H9 (cell line): ENCODE measurements at regions not wholly inside any gene's neighbourhood (a gene's known extent, or its start where the extent isn't known, plus 50 kb on each side); places are given as distances from the start of the nearest gene placed in this dataset.

Source experiments
- DNase-seq: peaks from one replicate; pipeline ENCODE4 v3.0.0-alpha.2; 2017
- H2AFZ ChIP-seq: one replicate; pipeline ENCODE4 v1.6.1; 2013; ENCODE audit warnings: mild to moderate bottlenecking, low read length, control low read depth, moderate library complexity
- H2AK5ac ChIP-seq: 2 replicates; pipeline ENCODE4 v1.6.1; 2013; ENCODE audit warnings: low read length, control low read depth, mixed read lengths; ENCODE audit not compliant: insufficient read length
- H2BK120ac ChIP-seq: one replicate; pipeline ENCODE4 v1.6.1; 2013; ENCODE audit warnings: low read depth, mild to moderate bottlenecking, low read length, control low read depth, inconsistent platforms; ENCODE audit not compliant: poor library complexity, severe bottlenecking
- H2BK12ac ChIP-seq: 2 replicates; pipeline ENCODE4 v1.6.1; 2013; ENCODE audit warnings: low read length, control low read depth, mixed read lengths, low read depth; ENCODE audit not compliant: insufficient read length
- H2BK15ac ChIP-seq: 2 replicates; pipeline ENCODE4 v1.6.1; 2013; ENCODE audit warnings: low read depth, low read length, control low read depth
- H2BK20ac ChIP-seq: one replicate; pipeline ENCODE4 v1.6.1; 2013; ENCODE audit warnings: low read depth, mild to moderate bottlenecking, low read length, control low read depth, inconsistent platforms; ENCODE audit not compliant: poor library complexity, severe bottlenecking
- H2BK5ac ChIP-seq: 2 replicates; pipeline ENCODE4 v1.6.1; 2013; ENCODE audit warnings: low read length, control low read depth, mixed read lengths; ENCODE audit not compliant: insufficient read length
- H3K14ac ChIP-seq: 2 replicates; pipeline ENCODE4 v1.6.1; 2013; ENCODE audit warnings: low read length, control low read depth; ENCODE audit not compliant: insufficient read depth
- H3K18ac ChIP-seq: 2 replicates; pipeline ENCODE4 v1.6.1; 2013; ENCODE audit warnings: low read depth, mild to moderate bottlenecking, mixed read lengths, low read length, control low read depth; ENCODE audit not compliant: insufficient read length
- H3K23ac ChIP-seq: 2 replicates; pipeline ENCODE4 v1.6.1; 2013; ENCODE audit warnings: low read length, control low read depth, mixed read lengths, low read depth; ENCODE audit not compliant: insufficient read length
- H3K23me2 ChIP-seq: 2 replicates; pipeline ENCODE4 v1.6.1; 2013; ENCODE audit warnings: low read depth, mild to moderate bottlenecking, mixed read lengths, low read length, control low read depth; ENCODE audit not compliant: insufficient read length, poor library complexity, severe bottlenecking
- H3K27ac ChIP-seq: 2 replicates; pipeline ENCODE4 v1.5.1; 2013; ENCODE audit warnings: low read length, control low read depth, mixed read lengths, low read depth; ENCODE audit not compliant: insufficient read length
- H3K27me3 ChIP-seq: 2 replicates; pipeline ENCODE4 v1.6.1; 2013; ENCODE audit warnings: low read length, control low read depth, inconsistent platforms; ENCODE audit not compliant: insufficient read depth
- H3K4ac ChIP-seq: 2 replicates; pipeline ENCODE4 v1.6.1; 2013; ENCODE audit warnings: low read depth, mild to moderate bottlenecking, control low read depth, inconsistent platforms, low read length, moderate library complexity
- H3K4me1 ChIP-seq: 2 replicates; pipeline ENCODE4 v1.6.1; 2013; ENCODE audit warnings: low read length, control low read depth, inconsistent platforms; ENCODE audit not compliant: insufficient read depth
- H3K4me2 ChIP-seq: 2 replicates; pipeline ENCODE4 v1.6.1; 2013; ENCODE audit warnings: low read length, control low read depth, mixed read lengths; ENCODE audit not compliant: insufficient read length, insufficient read depth
- H3K56ac ChIP-seq: 2 replicates; pipeline ENCODE4 v1.6.1; 2013; ENCODE audit warnings: low read depth, mild to moderate bottlenecking, mixed read lengths, low read length, control low read depth; ENCODE audit not compliant: insufficient read length
- H3K79me1 ChIP-seq: 2 replicates; pipeline ENCODE4 v1.6.1; 2013; ENCODE audit warnings: low read depth, mild to moderate bottlenecking, moderate library complexity, low read length, control low read depth, inconsistent platforms; ENCODE audit not compliant: insufficient read depth, poor library complexity, severe bottlenecking
- H3K79me2 ChIP-seq: 2 replicates; pipeline ENCODE4 v1.6.1; 2013; ENCODE audit warnings: low read length, control low read depth, inconsistent platforms; ENCODE audit not compliant: insufficient read depth
- H3K9ac ChIP-seq: 2 replicates; pipeline ENCODE4 v1.6.1; 2013; ENCODE audit warnings: low read length, control low read depth, mixed read lengths; ENCODE audit not compliant: insufficient read length; ENCODE audit errors: extremely low read depth
- H3K9me3 ChIP-seq: one replicate; pipeline ENCODE4 v1.6.1; 2013; ENCODE audit warnings: low read depth, low read length, inconsistent platforms; ENCODE audit not compliant: control insufficient read depth
- H3T11ph ChIP-seq: one replicate; pipeline ENCODE4 v1.6.1; 2013; ENCODE audit warnings: mild to moderate bottlenecking, low read length, control low read depth, inconsistent platforms
- H4K20me1 ChIP-seq: one replicate; pipeline ENCODE4 v1.6.1; 2013; ENCODE audit not compliant: control insufficient read depth, insufficient read length, insufficient read depth
- H4K5ac ChIP-seq: 2 replicates; pipeline ENCODE4 v1.6.1; 2013; ENCODE audit warnings: low read depth, mild to moderate bottlenecking, mixed read lengths, low read length, control low read depth; ENCODE audit not compliant: insufficient read length
- H4K8ac ChIP-seq: replicated peaks from 2 replicates; pipeline ENCODE4 v1.6.1; 2013; ENCODE audit warnings: low read length, control low read depth, mixed read lengths, low read depth; ENCODE audit not compliant: insufficient read length
- H4K91ac ChIP-seq: 2 replicates; pipeline ENCODE4 v1.6.1; 2013; ENCODE audit warnings: low read depth, mild to moderate bottlenecking, moderate library complexity, mixed read lengths, low read length, control low read depth; ENCODE audit not compliant: insufficient read length
- H3K27ac Mint-ChIP-seq, 3 experiments: 2 replicates in 2 of 3; 3 replicates in 1 of 3; pipeline ENCODE4 v1.8.0; 2020 to 2021; ENCODE audit warnings: mixed read lengths in 3 of 3, mild to moderate bottlenecking in 1 of 3, moderate library complexity in 1 of 3
- H3K27me3 Mint-ChIP-seq: 2 replicates; pipeline ENCODE4 v1.8.0; 2021; ENCODE audit warnings: low read depth, mild to moderate bottlenecking, moderate library complexity, mixed read lengths
- H3K36me3 Mint-ChIP-seq, 3 experiments: 2 replicates in 2 of 3; 3 replicates in 1 of 3; pipeline ENCODE4 v1.8.0; 2020 to 2021; ENCODE audit warnings: low read depth in 3 of 3, mixed read lengths in 3 of 3; ENCODE audit not compliant: insufficient read depth in 1 of 3
- H3K4me1 Mint-ChIP-seq, 2 experiments: 2 replicates each; pipeline ENCODE4 v1.8.0; 2020; ENCODE audit warnings: mixed read lengths in 2 of 2
- H3K4me3 Mint-ChIP-seq, 2 experiments: 2 replicates in 1 of 2; 3 replicates in 1 of 2; pipeline ENCODE4 v1.8.0; 2020 to 2021; ENCODE audit warnings: mild to moderate bottlenecking in 2 of 2, mixed read lengths in 2 of 2, moderate library complexity in 1 of 2
- H3K9me3 Mint-ChIP-seq, 2 experiments: 2 replicates in 1 of 2; 3 replicates in 1 of 2; pipeline ENCODE4 v1.8.0; 2020; ENCODE audit warnings: mild to moderate bottlenecking in 2 of 2, mixed read lengths in 2 of 2, moderate library complexity in 1 of 2
- CTCF ChIP-seq: fragments of 200-600 bp; sonication (generic); conservative IDR thresholded peaks from 3 replicates; pipeline ENCODE4 v1.8.0; 2021; ENCODE audit warnings: antibody characterized with exemption, mild to moderate bottlenecking
- WGBS: extraction: QIAGEN DNeasy Blood & Tissue Kit; methylation state at CpG from one replicate; pipeline ENCODE4 v1.1.7; 2013; ENCODE audit warnings: missing lambda C conversion rate, low lambda C conversion rate, mixed read lengths; ENCODE audit not compliant: insufficient read length; ENCODE audit errors: extremely low coverage; 5-methylcytosine and 5-hydroxymethylcytosine counted together

GRCh38 chr6:141513830-141514229, 618.9 kb upstream of the GJE1 start:
- Histone ChIP-seq H2BK12ac (no peak overlapping the region), H2AFZ (no peak overlapping the region), H3K18ac (no peak overlapping the region), H2BK15ac (no peak overlapping the region), H4K20me1 (no peaks in the 10 kb centered on the region), H2BK5ac (no peak overlapping the region), H3K27me3 (no peaks in the 10 kb centered on the region), H3K4me2 (no peak overlapping the region), H2BK20ac (no peak overlapping the region), H3K56ac (no peak overlapping the region), H3K79me2 (no peaks in the 10 kb centered on the region), H3K23me2 (no peaks in the 10 kb centered on the region), H4K91ac (no peak overlapping the region), H3K79me1 (no peaks in the 10 kb centered on the region), H3K4ac (no peak overlapping the region), H3K23ac (no peak overlapping the region), H2BK120ac (no peak overlapping the region), H3K27ac (no peak overlapping the region), H4K8ac (no peak overlapping the region), H4K5ac (no peak overlapping the region), H3K14ac (no peak overlapping the region), H3K9me3 (no peaks in the 10 kb centered on the region), H2AK5ac (no peak overlapping the region), H3T11ph (no peak overlapping the region), H3K4me1 (no peaks in the 10 kb centered on the region), H3K9ac (no peak overlapping the region)
- Mint-ChIP-seq H3K27ac (no peak overlapping the region), H3K4me3 (no peak overlapping the region), H3K36me3 (peaks cover 0 to 3% (median 2%) of the 10 kb centered on the region in 3 experiments; a peak in 1 of 7 replicates), H3K27me3 (no peaks in the 10 kb centered on the region), H3K9me3 (no peaks in the 10 kb centered on the region), H3K4me1 (no peaks in the 10 kb centered on the region)
- WGBS = no CpG with 5 or more reads among the region's 1 CpG
- TF ChIP-seq CTCF = no peak
- no peak for DNase-seq
